SK-N-SH treated with all-trans-retinoic acid at 6 μM for 48 hours (cell line): ENCODE measurements at regions not wholly inside any gene's neighbourhood (a gene's known extent, or its start where the extent isn't known, plus 50 kb on each side); places are given as distances from the start of the nearest gene placed in this dataset.

Experiments
- ARNTL ChIP-seq: fragments of 450-650 bp; formaldehyde crosslinking; IDR thresholded peaks from 2 replicates; pipeline ENCODE4 v1.5.0; 2020; ENCODE audit warnings: low read depth, mild to moderate bottlenecking, moderate library complexity, borderline replicate concordance
- TSHZ2 ChIP-seq: fragments of 250-450 bp; sonication (Bioruptor Pico); IDR thresholded peaks from 2 replicates; pipeline ENCODE4 v1.5.0; 2020; ENCODE audit warnings: mild to moderate bottlenecking, moderate library complexity
- ZFP30 ChIP-seq: fragments of 450-650 bp; formaldehyde crosslinking; IDR thresholded peaks from 2 replicates; pipeline ENCODE4 v1.5.0; 2022; ENCODE audit warnings: mild to moderate bottlenecking, moderate library complexity
- ZNF565 ChIP-seq: fragments of 450-650 bp; formaldehyde crosslinking; conservative IDR thresholded peaks from 2 replicates; pipeline ENCODE4 v1.5.0; 2020; ENCODE audit warnings: low read depth, mild to moderate bottlenecking, moderate library complexity

GRCh38 chr2:220446106-220446712 lies 818.8 kb downstream of the SLC4A3 start:
- TF ChIP-seq ARNTL (CRISPR knock-in tag) (no peak), TSHZ2 (CRISPR knock-in tag) (no peak), ZFP30 (CRISPR knock-in tag) (no peak), ZNF565 (CRISPR knock-in tag) (no peak)
